ENCODE measurements at regions not wholly inside any gene's neighbourhood (a gene's known extent, or its start where the extent isn't known, plus 50 kb on each side); places are given as distances from the start of the nearest gene placed in this dataset.

- no peak overlapping the region for H3K4me3 ChIP-seq (replicated peaks in 1 of 2; ENCODE audit: low read depth in 2 of 2, low read length in 2 of 2)
- DNase-seq (ENCODE audit: low read depth in 2 of 2): no peak
- TF ChIP-seq CTCF (IDR thresholded peaks at IDR 0.05; ENCODE audit: low read depth, low read length): no peak
Measured at GRCh38 chr2:8550937-8551621, 130.8 kb upstream of the ID2 start.

- no peak overlapping the region for H3K4me3 ChIP-seq (replicated peaks in 1 of 2; ENCODE audit: low read depth in 2 of 2, low read length in 2 of 2)
- TF ChIP-seq CTCF (IDR thresholded peaks at IDR 0.05; ENCODE audit: low read depth, low read length): no peak
- no peak for DNase-seq (ENCODE audit: low read depth in 2 of 2)
Measured at GRCh38 chr2:8551622-8552074, 130.2 kb upstream of the ID2 start.

GRCh38 chr2:8552293-8552801 is 129.5 kb upstream of the ID2 start:
- no peak for DNase-seq (ENCODE audit: low read depth in 2 of 2)
- no peak overlapping the region for H3K4me3 ChIP-seq (replicated peaks in 1 of 2; ENCODE audit: low read depth in 2 of 2, low read length in 2 of 2)
- TF ChIP-seq CTCF (IDR thresholded peaks at IDR 0.05; ENCODE audit: low read depth, low read length): no peak

- TF ChIP-seq CTCF (IDR thresholded peaks at IDR 0.05; ENCODE audit: low read depth, low read length): no peak
- H3K4me3 ChIP-seq (replicated peaks in 1 of 2; ENCODE audit: low read depth in 2 of 2, low read length in 2 of 2): no peak overlapping the region
- no peak for DNase-seq (ENCODE audit: low read depth in 2 of 2)
Measured at GRCh38 chr2:8553643-8554042, 128.2 kb upstream of the ID2 start.

- H3K4me3 ChIP-seq (replicated peaks in 1 of 2; ENCODE audit: low read depth in 2 of 2, low read length in 2 of 2): no peak overlapping the region
- TF ChIP-seq CTCF (IDR thresholded peaks at IDR 0.05; ENCODE audit: low read depth, low read length): no peak
- DNase-seq (ENCODE audit: low read depth in 2 of 2): no peak
Measured at GRCh38 chr2:8554296-8554806, 127.5 kb upstream of the ID2 start.

GRCh38 chr2:8555543-8555942 is 126.3 kb upstream of the ID2 start:
- no peak for TF ChIP-seq CTCF (IDR thresholded peaks at IDR 0.05; ENCODE audit: low read depth, low read length)
- DNase-seq (ENCODE audit: low read depth in 2 of 2): no peak

More at GRCh38 chr2:8555543-8555942, 126.3 kb upstream of the ID2 start:
- H3K4me3 ChIP-seq (replicated peaks in 1 of 2; ENCODE audit: low read depth in 2 of 2, low read length in 2 of 2): no peak overlapping the region
